HCT116 (cell line): ENCODE measurements at regions not wholly inside any gene's neighbourhood (a gene's known extent, or its start where the extent isn't known, plus 50 kb on each side); places are given as distances from the start of the nearest gene placed in this dataset.

Source experiments
- ATAC-seq: fragments of 200-7000 bp; cut with Tn5 transposase; 2 replicates; pipeline ENCODE4 v1.9.1; 2020; ENCODE audit warnings: mild to moderate bottlenecking, moderate library complexity
- BruUV-seq: library from RNA; stranded (reverse); fragments of 400-500 nt; replicated peaks from 2 replicates; lab custom pipeline; 2021; lab: Mats Ljungman, UMichigan
- CTCF ChIA-PET: fragments of 300-600 bp; sonication (Branson Sonifier 250); formaldehyde crosslinking; loops from one replicate; lab custom pipeline; 2021; ENCODE audit warnings: antibody characterized with exemption; lab: Charles Lee
- POLR2A ChIA-PET: fragments of 300-600, 350-600 bp; sonication (Branson Sonifier 250); formaldehyde crosslinking; loops from one replicate; lab custom pipeline; 2021; ENCODE audit warnings: antibody characterized with exemption; lab: Charles Lee
- RAD21 ChIA-PET, 2 experiments: fragments of 300-600 bp; sonication (Branson Sonifier 250); formaldehyde crosslinking; loops; one replicate each; lab custom pipeline; 2023; ENCODE audit warnings: low total read pairs in 2 of 2; ENCODE audit not compliant: uncharacterized antibody in 2 of 2, unreplicated experiment in 2 of 2, low non-redundant PET in 1 of 2; lab: Charles Lee
- DNase-seq: peaks from one replicate; pipeline ENCODE4 v3.0.0-alpha.2; 2010; ENCODE audit warnings: low read depth, low spot score
- H2AFZ ChIP-seq: fragments of 200-600 bp; shearing (Covaris generic), sonication (generic); 2 replicates; pipeline ENCODE4 v1.6.1; 2017; ENCODE audit warnings: low read depth, mixed run types, mixed read lengths, antibody characterized with exemption, low read length; ENCODE audit not compliant: poor library complexity, severe bottlenecking
- H3K27ac ChIP-seq: 2 replicates; pipeline ENCODE4 v1.5.1; 2012; ENCODE audit warnings: low read depth, low read length
- H3K27me3 ChIP-seq: fragments of 200-600 bp; sonication (generic); 2 replicates; pipeline ENCODE4 v1.6.1; 2016; ENCODE audit warnings: mixed run types, low read length, mixed read lengths; ENCODE audit not compliant: insufficient read depth
- H3K36me3 ChIP-seq, 2 experiments: fragments of 200-500 bp in 1 of 2; fragments of 200-600 bp in 1 of 2; sonication (Bioruptor generic) in 1 of 2; sonication (generic) in 1 of 2; 2 replicates each; pipeline versions ENCODE4 v1.5.1 to v1.6.1; 2014 to 2016; ENCODE audit warnings: low read length in 2 of 2, inconsistent platforms in 1 of 2, mixed read lengths in 1 of 2, mixed run types in 1 of 2; ENCODE audit not compliant: insufficient read depth in 2 of 2, control insufficient read depth in 1 of 2
- H3K4me1 ChIP-seq, 2 experiments: fragments of 200-600 bp in 1 of 2; sonication (generic) in 1 of 2; 2 replicates each; pipeline versions ENCODE4 v1.5.1 to v1.6.1; 2012 to 2017; ENCODE audit warnings: low read length in 2 of 2, inconsistent platforms in 1 of 2, mild to moderate bottlenecking in 1 of 2, mixed read lengths in 1 of 2, mixed run types in 1 of 2, moderate library complexity in 1 of 2; ENCODE audit not compliant: insufficient read depth in 2 of 2, control insufficient read depth in 1 of 2
- H3K4me2 ChIP-seq: fragments of 200-600 bp; sonication (generic); 2 replicates; pipeline ENCODE4 v1.6.1; 2017; ENCODE audit warnings: mixed run types, low read length, mixed read lengths
- H3K4me3 ChIP-seq, 2 experiments: fragments of 200-600 bp in 1 of 2; sonication (generic) in 1 of 2; replicated peaks in 1 of 2; 2 replicates each; pipeline ENCODE4 v1.5.1; 2011 to 2016; ENCODE audit warnings: low read length in 2 of 2, control low read depth in 1 of 2, low read depth in 1 of 2, mild to moderate bottlenecking in 1 of 2, mixed read lengths in 1 of 2, mixed run types in 1 of 2
- H3K79me2 ChIP-seq: fragments of 200-600 bp; sonication (generic); 2 replicates; pipeline ENCODE4 v1.6.1; 2017; ENCODE audit warnings: mild to moderate bottlenecking, mixed run types, low read length, moderate library complexity, mixed read lengths; ENCODE audit not compliant: insufficient read depth
- H3K9ac ChIP-seq: fragments of 200-600 bp; sonication (generic); 2 replicates; pipeline ENCODE4 v1.6.1; 2016; ENCODE audit warnings: low read length, mixed read lengths
- H3K9me2 ChIP-seq: fragments of 200-600 bp; sonication (generic), shearing (Covaris generic); 2 replicates; pipeline ENCODE4 v1.6.1; 2017; ENCODE audit warnings: mixed run types, mild to moderate bottlenecking, moderate library complexity; ENCODE audit not compliant: insufficient read depth
- H3K9me3 ChIP-seq, 2 experiments: fragments of 200-500 bp in 1 of 2; fragments of 200-600 bp in 1 of 2; sonication (Bioruptor generic) in 1 of 2; sonication (generic) in 1 of 2; 2 replicates each; pipeline ENCODE4 v1.6.1; 2014 to 2017; ENCODE audit warnings: low read length in 2 of 2, mixed read lengths in 2 of 2, inconsistent platforms in 1 of 2, low read depth in 1 of 2, mild to moderate bottlenecking in 1 of 2, mixed run types in 1 of 2, moderate library complexity in 1 of 2; ENCODE audit not compliant: control insufficient read depth in 1 of 2, insufficient read depth in 1 of 2
- H4K20me1 ChIP-seq: fragments of 200-600 bp; sonication (generic), shearing (Covaris generic); 2 replicates; pipeline ENCODE4 v1.6.1; 2017; ENCODE audit warnings: mixed run types, mild to moderate bottlenecking, moderate library complexity; ENCODE audit not compliant: insufficient read depth
- CBX3 ChIP-seq: IDR thresholded peaks from 2 replicates; pipeline ENCODE4 v1.6.1; 2012; ENCODE audit warnings: low read depth
- CEBPB ChIP-seq: IDR thresholded peaks from 2 replicates; pipeline ENCODE4 v1.6.1; 2012; ENCODE audit warnings: low read depth
- EGR1 ChIP-seq: IDR thresholded peaks from 2 replicates; pipeline ENCODE4 v1.6.1; 2012; ENCODE audit warnings: low read depth
- EZH2 ChIP-seq: fragments of 200-600 bp; sonication (generic); IDR thresholded peaks from 2 replicates; pipeline ENCODE4 v1.6.1; 2017; ENCODE audit warnings: antibody characterized with exemption, mixed run types
- EZH2phosphoT487 ChIP-seq: fragments of 200-600 bp; IDR thresholded peaks from 2 replicates; pipeline ENCODE4 v1.6.1; 2018; ENCODE audit warnings: antibody characterized with exemption, borderline replicate concordance
- JUND ChIP-seq: IDR thresholded peaks from 2 replicates; pipeline ENCODE4 v1.6.1; 2012
- MAX ChIP-seq: IDR thresholded peaks from 2 replicates; pipeline ENCODE4 v1.6.1; 2012
- POLR2A ChIP-seq: IDR thresholded peaks from 2 replicates; pipeline ENCODE4 v1.7.0; 2011; ENCODE audit warnings: borderline replicate concordance; ENCODE audit not compliant: insufficient read depth, insufficient read length; ENCODE audit errors: extremely low read depth
- POLR2AphosphoS5 ChIP-seq: IDR thresholded peaks from 2 replicates; pipeline ENCODE4 v1.6.1; 2011; ENCODE audit warnings: mild to moderate bottlenecking, low read depth, low read length, moderate library complexity
- RAD21 ChIP-seq: IDR thresholded peaks from 2 replicates; pipeline ENCODE4 v1.6.1; 2012; ENCODE audit warnings: low read depth, mild to moderate bottlenecking
- REST ChIP-seq: IDR thresholded peaks from 2 replicates; pipeline ENCODE4 v1.6.1; 2012; ENCODE audit warnings: low read depth
- SIN3A ChIP-seq: IDR thresholded peaks from 2 replicates; pipeline ENCODE4 v1.6.1; 2012; ENCODE audit warnings: low read depth
- SP1 ChIP-seq: IDR thresholded peaks from 2 replicates; pipeline ENCODE4 v1.6.1; 2012; ENCODE audit warnings: low read depth
- TCF7L2 ChIP-seq: IDR thresholded peaks from 2 replicates; pipeline ENCODE4 v1.7.0; 2011; ENCODE audit warnings: borderline replicate concordance, inconsistent platforms; ENCODE audit not compliant: insufficient read depth, insufficient read length; ENCODE audit errors: extremely low read depth
- YY1 ChIP-seq: IDR thresholded peaks from 2 replicates; pipeline ENCODE4 v1.6.1; 2011; ENCODE audit warnings: low read length, low read depth, moderate library complexity, mild to moderate bottlenecking; ENCODE audit not compliant: insufficient replicate concordance; ENCODE audit errors: extremely low read depth
- intact Hi-C: fragments of 100-400 bp; cut with micrococcal nuclease; formaldehyde crosslinking; loops from 2 replicates; pipeline ENCODE4 v1.10.0; 2022

GRCh38 chr13:76503766-76504165, 382.4 kb downstream of the KCTD12 start:
- no peaks in the 10 kb centered on the region for H3K79me2 ChIP-seq
- no peak for ATAC-seq
- ChIA-PET CTCF (no interaction called here), POLR2A (no interaction called here), RAD21 (no interaction called here)
- H3K4me3 ChIP-seq = no peak overlapping the region
- H3K4me1 ChIP-seq = no peaks in the 10 kb centered on the region
- H3K9me2 ChIP-seq = no peaks in the 10 kb centered on the region
- no peak overlapping the region for H3K4me2 ChIP-seq
- TF ChIP-seq SIN3A (no peak), TCF7L2 (no peak), EZH2 (no peak), EZH2phosphoT487 (no peak), MAX (no peak), JUND (no peak), POLR2AphosphoS5 (no peak), POLR2A (no peak), YY1 (no peak), EGR1 (no peak), RAD21 (no peak), REST (no peak), CBX3 (no peak), CEBPB (no peak), SP1 (no peak)
- H3K27me3 ChIP-seq = no peaks in the 10 kb centered on the region
- no peak overlapping the region for H3K27ac ChIP-seq
- BruUV-seq = no TSS peak
- H3K9me3 ChIP-seq = no peaks in the 10 kb centered on the region
- no peaks in the 10 kb centered on the region for H4K20me1 ChIP-seq
- H3K9ac ChIP-seq = no peak overlapping the region
- H3K36me3 ChIP-seq = no peaks in the 10 kb centered on the region
- DNase-seq = no peak
- H2AFZ ChIP-seq = no peak overlapping the region
- intact Hi-C loops = no loop called here
